HEK293 (cell line): ENCODE measurements at regions not wholly inside any gene's neighbourhood (a gene's known extent, or its start where the extent isn't known, plus 50 kb on each side); places are given as distances from the start of the nearest gene placed in this dataset.

Experiments
- CTCF ChIA-PET: fragments of 350-600 bp; formaldehyde crosslinking; extraction: SDS; loops from one replicate; lab custom pipeline; 2021; ENCODE audit warnings: antibody characterized with exemption; lab: Yijun Ruan, JAX
- POLR2A ChIA-PET: fragments of 300-600 bp; formaldehyde crosslinking; extraction: SDS; loops from one replicate; lab custom pipeline; 2020; ENCODE audit warnings: antibody characterized with exemption, inconsistent platforms; lab: Yijun Ruan, JAX
- H3K27ac ChIP-seq: fragments of 200-500 bp; sonication (Bioruptor generic); 2 replicates; pipeline ENCODE4 v1.5.1; 2014; ENCODE audit warnings: low read depth, low read length, control low read depth, inconsistent platforms; ENCODE audit errors: extremely low read depth
- H3K36me3 ChIP-seq, 2 experiments: fragments of 200-500 bp in 1 of 2; sonication (Bioruptor generic) in 1 of 2; 1 replicate in 1 of 2; 2 replicates in 1 of 2; pipeline ENCODE4 v1.5.1; 2014 to 2017; ENCODE audit warnings: inconsistent platforms in 2 of 2, low read length in 2 of 2; ENCODE audit not compliant: control insufficient read depth in 2 of 2, insufficient read depth in 1 of 2
- H3K4me1 ChIP-seq: fragments of 200-500 bp; sonication (Bioruptor generic); 2 replicates; pipeline ENCODE4 v1.5.1; 2014; ENCODE audit warnings: mild to moderate bottlenecking, low read length, inconsistent platforms; ENCODE audit not compliant: control insufficient read depth, insufficient read depth
- H3K4me3 ChIP-seq: 2 replicates; pipeline ENCODE4 v1.5.1; 2011; ENCODE audit warnings: low read depth, mild to moderate bottlenecking, control low read depth, low read length, moderate library complexity
- H3K9me3 ChIP-seq: fragments of 200-500 bp; sonication (Bioruptor generic); 2 replicates; pipeline ENCODE4 v1.5.1; 2014; ENCODE audit warnings: low read depth, low read length, inconsistent platforms; ENCODE audit not compliant: control insufficient read depth, insufficient read depth
- GLI2 ChIP-seq: fragments of 450-650 bp; formaldehyde crosslinking; IDR thresholded peaks from 2 replicates; pipeline ENCODE4; 2017; ENCODE audit warnings: missing biosample characterization, missing genetic modification characterization, low read depth, borderline replicate concordance
- KLF17 ChIP-seq: fragments of 450-650 bp; formaldehyde crosslinking; IDR thresholded peaks from 2 replicates; pipeline ENCODE4 v1.5.1; 2016; ENCODE audit warnings: missing biosample characterization, missing genetic modification characterization
- PRDM1 ChIP-seq: fragments of 450-650 bp; formaldehyde crosslinking; IDR thresholded peaks from 2 replicates; pipeline ENCODE4; 2016; ENCODE audit warnings: missing biosample characterization, missing genetic modification characterization
- PRDM4 ChIP-seq: fragments of 450-650 bp; formaldehyde crosslinking; IDR thresholded peaks from 2 replicates; pipeline ENCODE4 v1.5.1; 2017; ENCODE audit warnings: missing biosample characterization, missing genetic modification characterization
- RBAK ChIP-seq: fragments of 450-650 bp; formaldehyde crosslinking; IDR thresholded peaks from 2 replicates; pipeline ENCODE4 v1.5.1; 2016; ENCODE audit warnings: missing biosample characterization, missing genetic modification characterization
- REPIN1 ChIP-seq: fragments of 450-650 bp; formaldehyde crosslinking; IDR thresholded peaks from 2 replicates; pipeline ENCODE4 v1.5.1; 2017; ENCODE audit warnings: missing biosample characterization, missing genetic modification characterization, low read depth
- SALL2 ChIP-seq: fragments of 450-650 bp; formaldehyde crosslinking; IDR thresholded peaks from 2 replicates; pipeline ENCODE4 v1.5.0; 2017; ENCODE audit warnings: missing biosample characterization, mild to moderate bottlenecking, missing genetic modification characterization, borderline replicate concordance
- WT1 ChIP-seq: fragments of 450-650 bp; formaldehyde crosslinking; IDR thresholded peaks from 2 replicates; pipeline ENCODE4 v1.5.1; 2016; ENCODE audit warnings: missing biosample characterization, missing genetic modification characterization
- ZBTB26 ChIP-seq: fragments of 450-650 bp; formaldehyde crosslinking; optimal IDR thresholded peaks from 2 replicates; pipeline ENCODE3; 2016; ENCODE audit warnings: missing biosample characterization, mild to moderate bottlenecking, missing genetic modification characterization
- ZFHX2 ChIP-seq: fragments of 450-650 bp; formaldehyde crosslinking; conservative IDR thresholded peaks from 2 replicates; pipeline ENCODE4 v1.5.1; 2016; ENCODE audit warnings: missing biosample characterization, missing genetic modification characterization
- ZNF10 ChIP-seq: fragments of 450-650 bp; formaldehyde crosslinking; IDR thresholded peaks from 2 replicates; pipeline ENCODE4 v1.5.1; 2017; ENCODE audit warnings: missing biosample characterization, missing genetic modification characterization
- ZNF140 ChIP-seq: fragments of 450-650 bp; formaldehyde crosslinking; IDR thresholded peaks from 2 replicates; pipeline ENCODE4 v1.5.1; 2016; ENCODE audit warnings: missing biosample characterization, missing genetic modification characterization
- ZNF169 ChIP-seq: fragments of 450-650 bp; formaldehyde crosslinking; IDR thresholded peaks from 2 replicates; pipeline ENCODE4 v1.5.1; 2016; ENCODE audit warnings: missing biosample characterization, missing genetic modification characterization
- ZNF18 ChIP-seq: fragments of 450-650 bp; formaldehyde crosslinking; IDR thresholded peaks from 2 replicates; pipeline ENCODE4 v1.5.1; 2016; ENCODE audit warnings: missing biosample characterization, missing genetic modification characterization
- ZNF211 ChIP-seq: fragments of 450-650 bp; formaldehyde crosslinking; IDR thresholded peaks from 2 replicates; pipeline ENCODE4 v1.5.1; 2016; ENCODE audit warnings: low read depth, missing biosample characterization, missing genetic modification characterization
- ZNF26 ChIP-seq: fragments of 450-650 bp; formaldehyde crosslinking; IDR thresholded peaks from 2 replicates; pipeline ENCODE4 v1.5.1; 2016; ENCODE audit warnings: missing biosample characterization, missing genetic modification characterization
- ZNF341 ChIP-seq: fragments of 450-650 bp; formaldehyde crosslinking; IDR thresholded peaks from 2 replicates; pipeline ENCODE4; 2016; ENCODE audit warnings: low read depth, missing biosample characterization, missing genetic modification characterization
- ZNF398 ChIP-seq: fragments of 450-650 bp; formaldehyde crosslinking; IDR thresholded peaks from 2 replicates; pipeline ENCODE4 v1.5.1; 2017; ENCODE audit warnings: missing biosample characterization, missing genetic modification characterization
- ZNF404 ChIP-seq: fragments of 450-650 bp; formaldehyde crosslinking; IDR thresholded peaks from 2 replicates; pipeline ENCODE4 v1.5.1; 2017; ENCODE audit warnings: missing biosample characterization, missing genetic modification characterization
- ZNF571 ChIP-seq: fragments of 450-650 bp; formaldehyde crosslinking; IDR thresholded peaks from 2 replicates; pipeline ENCODE4 v1.5.0; 2017; ENCODE audit warnings: missing biosample characterization, missing genetic modification characterization
- ZNF580 ChIP-seq: fragments of 450-650 bp; formaldehyde crosslinking; IDR thresholded peaks from 2 replicates; pipeline ENCODE4 v1.5.1; 2016; ENCODE audit warnings: missing biosample characterization, missing genetic modification characterization
- ZNF596 ChIP-seq: fragments of 450-650 bp; IDR thresholded peaks from 2 replicates; pipeline ENCODE4 v1.5.0; 2018; ENCODE audit warnings: missing biosample characterization, mild to moderate bottlenecking, missing genetic modification characterization, moderate library complexity
- ZNF600 ChIP-seq: fragments of 450-650 bp; formaldehyde crosslinking; IDR thresholded peaks from 2 replicates; pipeline ENCODE4 v1.5.1; 2016; ENCODE audit warnings: missing biosample characterization, missing genetic modification characterization
- ZNF610 ChIP-seq: fragments of 450-650 bp; formaldehyde crosslinking; IDR thresholded peaks from 2 replicates; pipeline ENCODE4 v1.5.1; 2016; ENCODE audit warnings: missing biosample characterization, missing genetic modification characterization, borderline replicate concordance
- ZNF624 ChIP-seq: fragments of 450-650 bp; formaldehyde crosslinking; IDR thresholded peaks from 2 replicates; pipeline ENCODE4 v1.5.1; 2017; ENCODE audit warnings: missing biosample characterization, missing genetic modification characterization
- ZNF654 ChIP-seq: fragments of 450-650 bp; formaldehyde crosslinking; IDR thresholded peaks from 2 replicates; pipeline ENCODE4 v1.5.1; 2016; ENCODE audit warnings: low read depth, missing biosample characterization, missing genetic modification characterization
- ZNF658 ChIP-seq: fragments of 450-650 bp; formaldehyde crosslinking; IDR thresholded peaks from 2 replicates; pipeline ENCODE4; 2016; ENCODE audit warnings: missing biosample characterization, missing genetic modification characterization
- ZNF777 ChIP-seq: fragments of 450-650 bp; formaldehyde crosslinking; IDR thresholded peaks from 2 replicates; pipeline ENCODE4 v1.5.1; 2017; ENCODE audit warnings: missing biosample characterization, missing genetic modification characterization, borderline replicate concordance

- no peak for TF ChIP-seq KLF17
- no peak for TF ChIP-seq ZNF169 (tag by site-specific recombination)
- no peak for TF ChIP-seq WT1
- TF ChIP-seq ZNF624 (tag by site-specific recombination), result no peak
- TF ChIP-seq ZNF580, result no peak
- no peak for TF ChIP-seq ZNF18
- no peak for TF ChIP-seq ZFHX2 (tag by site-specific recombination)
- no peak for TF ChIP-seq ZNF610 (tag by site-specific recombination)
- TF ChIP-seq SALL2 (tag by site-specific recombination), result no peak
- no peak for TF ChIP-seq ZNF398 (tag by site-specific recombination)
- TF ChIP-seq PRDM4 (tag by site-specific recombination), result no peak
- TF ChIP-seq ZNF26, result no peak
- no peak for TF ChIP-seq ZNF404
- no peaks in the 10 kb centered on the region for H3K36me3 ChIP-seq
- no peaks in the 10 kb centered on the region for H3K9me3 ChIP-seq
- ChIA-PET CTCF (interaction anchor here (0.8 kb wide), 1 partner anchor 476 kb away, joined by 3 read pairs; no protein-coding TSS in a partner anchor), POLR2A (no interaction called here)
- H3K4me3 ChIP-seq, result no peak overlapping the region
- H3K27ac ChIP-seq, result no peak overlapping the region
- peaks cover 9% of the 10 kb centered on the region for H3K4me1 ChIP-seq
Measured at GRCh38 chr19:31961191-31961590, 384.2 kb upstream of the ZNF507 start.

GRCh38 chr19:31961667-31962066, 383.7 kb upstream of the ZNF507 start:
- ChIA-PET POLR2A (no interaction called here), CTCF (interaction anchor here (0.6 to 0.8 kb wide), 2 partner anchors 22 to 477 kb away, joined by 3 read pairs; no protein-coding TSS in a partner anchor)
- no peak overlapping the region for H3K27ac ChIP-seq
- no peaks in the 10 kb centered on the region for H3K36me3 ChIP-seq
- no peaks in the 10 kb centered on the region for H3K9me3 ChIP-seq
- H3K4me1 ChIP-seq, result peaks cover 9% of the 10 kb centered on the region
- H3K4me3 ChIP-seq, result no peak overlapping the region
- TF ChIP-seq GLI2 (tag by site-specific recombination) (no peak), ZNF658 (tag by site-specific recombination) (no peak), ZNF10 (tag by site-specific recombination) (no peak), ZNF777 (tag by site-specific recombination) (no peak), ZNF341 (tag by site-specific recombination) (no peak), ZNF654 (tag by site-specific recombination) (no peak), ZBTB26 (no peak), ZNF211 (tag by site-specific recombination) (no peak), PRDM1 (tag by site-specific recombination) (no peak), ZNF571 (tag by site-specific recombination) (no peak), ZNF140 (tag by site-specific recombination) (no peak), REPIN1 (tag by site-specific recombination) (no peak), ZNF596 (no peak), ZNF600 (no peak), RBAK (tag by site-specific recombination) (no peak)
